IMR-90 (cell line): ENCODE measurements at regions not wholly inside any gene's neighbourhood (a gene's known extent, or its start where the extent isn't known, plus 50 kb on each side); places are given as distances from the start of the nearest gene placed in this dataset.

Experiments
- ATAC-seq: fragments of 200-7000 bp; cut with Tn5 transposase; 2 replicates; pipeline ENCODE4 v1.9.1; 2020; ENCODE audit warnings: low read depth, mild to moderate bottlenecking, moderate library complexity
- BruUV-seq: library from RNA; stranded (reverse); fragments of 400-500 nt; replicated peaks from 2 replicates; lab custom pipeline; 2021; lab: Mats Ljungman, UMichigan
- CTCF ChIA-PET: fragments of 300-600 bp; formaldehyde crosslinking; extraction: SDS; loops from one replicate; lab custom pipeline; 2021; ENCODE audit warnings: antibody characterized with exemption; lab: Yijun Ruan, JAX
- POLR2A ChIA-PET: fragments of 300-600 bp; sonication (Branson Sonifier 250); formaldehyde crosslinking; loops from one replicate; lab custom pipeline; 2022; ENCODE audit warnings: antibody characterized with exemption; ENCODE audit not compliant: unreplicated experiment; lab: Charles Lee
- DNase-seq: peaks from one replicate; pipeline ENCODE4 v3.0.0; 2013
- H2AFZ ChIP-seq: replicated peaks from 2 replicates; pipeline ENCODE3; 2013; ENCODE audit warnings: low read length, mild to moderate bottlenecking; ENCODE audit not compliant: poor library complexity
- H2AK5ac ChIP-seq: 2 replicates; pipeline ENCODE4 v1.6.1; 2013; ENCODE audit warnings: low read depth, low read length, inconsistent platforms
- H2AK9ac ChIP-seq: replicated peaks from 2 replicates; pipeline ENCODE3; 2013; ENCODE audit warnings: mild to moderate bottlenecking, low read depth, low read length, moderate library complexity; ENCODE audit not compliant: poor library complexity
- H2BK120ac ChIP-seq: 2 replicates; pipeline ENCODE4 v1.6.1; 2013; ENCODE audit warnings: low read depth, low read length, inconsistent platforms
- H2BK15ac ChIP-seq: 3 replicates; pipeline ENCODE4 v1.6.1; 2013; ENCODE audit warnings: low read depth, low read length, inconsistent platforms
- H2BK20ac ChIP-seq: 2 replicates; pipeline ENCODE4 v1.6.1; 2013; ENCODE audit warnings: low read depth, mild to moderate bottlenecking, inconsistent platforms, low read length, moderate library complexity
- H2BK5ac ChIP-seq: 2 replicates; pipeline ENCODE4 v1.6.1; 2013; ENCODE audit warnings: mild to moderate bottlenecking, low read depth, low read length, inconsistent platforms; ENCODE audit not compliant: poor library complexity, severe bottlenecking
- H3K14ac ChIP-seq: replicated peaks from 2 replicates; pipeline ENCODE4 v1.6.1; 2013; ENCODE audit warnings: low read depth, low read length, inconsistent platforms
- H3K18ac ChIP-seq: 2 replicates; pipeline ENCODE4 v1.6.1; 2013; ENCODE audit warnings: low read depth, low read length, control low read depth
- H3K23ac ChIP-seq: 2 replicates; pipeline ENCODE4 v1.6.1; 2013; ENCODE audit warnings: low read depth, low read length, inconsistent platforms
- H3K27ac ChIP-seq: 2 replicates; pipeline ENCODE4 v1.5.1; 2013; ENCODE audit warnings: mild to moderate bottlenecking, control low read depth, low read length; ENCODE audit not compliant: insufficient read depth
- H3K27me3 ChIP-seq: 2 replicates; pipeline ENCODE4 v1.6.1; 2013; ENCODE audit warnings: low read length; ENCODE audit not compliant: control insufficient read depth, insufficient read depth
- H3K36me3 ChIP-seq: 2 replicates; pipeline ENCODE4 v1.6.1; 2013; ENCODE audit warnings: low read length, mixed read lengths; ENCODE audit not compliant: control insufficient read depth, insufficient read depth
- H3K4ac ChIP-seq: 2 replicates; pipeline ENCODE4 v1.6.1; 2013; ENCODE audit warnings: low read depth, low read length, inconsistent platforms
- H3K4me1 ChIP-seq: 2 replicates; pipeline ENCODE4 v1.6.1; 2013; ENCODE audit warnings: low read length, mixed read lengths; ENCODE audit not compliant: control insufficient read depth, insufficient read depth
- H3K4me2 ChIP-seq: 2 replicates; pipeline ENCODE4 v1.6.1; 2013; ENCODE audit warnings: low read depth, mild to moderate bottlenecking, control low read depth, low read length, moderate library complexity
- H3K4me3 ChIP-seq: 2 replicates; pipeline ENCODE4 v1.5.1; 2013; ENCODE audit warnings: low read depth, mild to moderate bottlenecking, control low read depth, low read length, moderate library complexity; ENCODE audit not compliant: insufficient read depth
- H3K56ac ChIP-seq: 2 replicates; pipeline ENCODE4 v1.6.1; 2013; ENCODE audit warnings: low read length, inconsistent platforms; ENCODE audit not compliant: insufficient read depth; ENCODE audit errors: extremely low read depth
- H3K79me1 ChIP-seq, 2 experiments: 2 replicates each; pipeline ENCODE4 v1.6.1; 2013; ENCODE audit warnings: low read length in 2 of 2, inconsistent platforms in 1 of 2, low read depth in 1 of 2
- H3K9ac ChIP-seq: 2 replicates; pipeline ENCODE4 v1.6.1; 2013; ENCODE audit warnings: low read depth, low read length, control low read depth
- H3K9me1 ChIP-seq: 2 replicates; pipeline ENCODE4 v1.6.1; 2013; ENCODE audit warnings: low read length, inconsistent platforms; ENCODE audit not compliant: insufficient read depth
- H3K9me3 ChIP-seq: 2 replicates; pipeline ENCODE4 v1.6.1; 2013; ENCODE audit warnings: low read length; ENCODE audit not compliant: control insufficient read depth, insufficient read depth
- H4K20me1 ChIP-seq: 2 replicates; pipeline ENCODE4 v1.6.1; 2013; ENCODE audit warnings: low read length, inconsistent platforms; ENCODE audit not compliant: insufficient read depth
- H4K5ac ChIP-seq: 2 replicates; pipeline ENCODE4 v1.6.1; 2013; ENCODE audit warnings: mild to moderate bottlenecking, low read depth, low read length, control low read depth
- H4K8ac ChIP-seq, 2 experiments: 2 replicates each; pipeline ENCODE4 v1.6.1; 2013; ENCODE audit warnings: low read depth in 2 of 2, low read length in 2 of 2, control low read depth in 1 of 2, inconsistent platforms in 1 of 2
- H4K91ac ChIP-seq: 2 replicates; pipeline ENCODE4 v1.6.1; 2013; ENCODE audit warnings: low read depth, low read length, inconsistent platforms; ENCODE audit not compliant: insufficient read depth
- CEBPB ChIP-seq: IDR thresholded peaks from 2 replicates; pipeline ENCODE4 v1.6.1; 2012; ENCODE audit warnings: low read depth, low read length, improper control_type of control experiment
- MAFK ChIP-seq: IDR thresholded peaks from 2 replicates; pipeline ENCODE4 v1.6.1; 2012; ENCODE audit warnings: low read depth, low read length, improper control_type of control experiment
- RAD21 ChIP-seq: IDR thresholded peaks from 2 replicates; pipeline ENCODE4 v1.6.1; 2012; ENCODE audit warnings: low read length, improper control_type of control experiment
- WGBS, 2 experiments: methylation state at CpG; one replicate each; pipeline versions ENCODE4 v1.1.5 to v1.1.7; 2013; ENCODE audit warnings: missing lambda C conversion rate in 2 of 2; ENCODE audit not compliant: insufficient read length in 1 of 2; ENCODE audit errors: extremely low coverage in 2 of 2; 5-methylcytosine and 5-hydroxymethylcytosine counted together
- dilution Hi-C: fragments of 300-500 bp; cut with HindIII; formaldehyde crosslinking; loops from one replicate; pipeline ENCODE4 v1.14.3; 2018; ENCODE audit warnings: low sequenced_read_pairs; ENCODE audit not compliant: unreplicated experiment
- in situ Hi-C: fragments of 300-500 bp; cut with MboI; formaldehyde crosslinking; loops from 3 replicates; pipeline ENCODE4 v1.14.3; 2019; ENCODE audit warnings: low sequenced_read_pairs, inconsistent platforms, mixed read lengths
- intact Hi-C: fragments of 100-400 bp; cut with micrococcal nuclease; formaldehyde crosslinking; loops from 2 replicates; pipeline ENCODE4 v1.10.0; 2022

GRCh38 chr1:194693244-194693643 is 1506.8 kb upstream of the B3GALT2 start:
- dilution Hi-C loops, result no loop called here
- no peaks in the 10 kb centered on the region for H3K9me3 ChIP-seq
- ATAC-seq, result no peak
- H3K9me1 ChIP-seq, result no peaks in the 10 kb centered on the region
- no peak overlapping the region for H3K4ac ChIP-seq
- no peak overlapping the region for H4K91ac ChIP-seq
- no peak overlapping the region for H3K18ac ChIP-seq
- H3K23ac ChIP-seq, result no peak overlapping the region
- H3K27ac ChIP-seq, result no peak overlapping the region
- no peak overlapping the region for H4K5ac ChIP-seq
- no peaks in the 10 kb centered on the region for H3K79me1 ChIP-seq
- no peaks in the 10 kb centered on the region for H4K20me1 ChIP-seq
- ChIA-PET CTCF (no interaction called here), POLR2A (no interaction called here)
- H3K56ac ChIP-seq, result no peak overlapping the region
- in situ Hi-C loops, result no loop called here
- H2AK5ac ChIP-seq, result no peak overlapping the region
- no peaks in the 10 kb centered on the region for H3K36me3 ChIP-seq
- H3K4me2 ChIP-seq, result no peak overlapping the region
- no peak overlapping the region for H3K14ac ChIP-seq
- no peak overlapping the region for H3K4me3 ChIP-seq
- no peaks in the 10 kb centered on the region for H3K4me1 ChIP-seq
- intact Hi-C loops, result no loop called here
- no CpG with 5 or more reads among the region's 2 CpGs for WGBS, 2 experiments
- H2BK15ac ChIP-seq, result no peak overlapping the region
- no peak overlapping the region for H3K9ac ChIP-seq
- no peak overlapping the region for H2BK120ac ChIP-seq
- TF ChIP-seq MAFK (no peak), CEBPB (peak; percentile 64), RAD21 (no peak)
- DNase-seq, result no peak
- no peaks in the 10 kb centered on the region for H3K27me3 ChIP-seq
- H2AFZ ChIP-seq, result no peak overlapping the region
- H2BK5ac ChIP-seq, result no peak overlapping the region
- no peak overlapping the region for H4K8ac ChIP-seq
- BruUV-seq, result no TSS peak
- no peak overlapping the region for H2AK9ac ChIP-seq
- H2BK20ac ChIP-seq, result no peak overlapping the region
